Stomach (tissue), 4 donors: ENCODE measurements at regions not wholly inside any gene's neighbourhood (a gene's known extent, or its start where the extent isn't known, plus 50 kb on each side); places are given as distances from the start of the nearest gene placed in this dataset.

ENCODE experiments used
- EP300 ChIP-seq: sonication (generic); formaldehyde crosslinking; IDR thresholded peaks from one replicate; pipeline ENCODE4 v1.6.1; 2017; ENCODE audit warnings: antibody characterized with exemption
- POLR2A ChIP-seq, 4 donors: fragments of 450-650 bp; IDR thresholded peaks; one replicate each; pipeline ENCODE4 v1.6.1; 2016; ENCODE audit warnings: antibody characterized with exemption in 4 of 4, control low read depth in 2 of 4, mild to moderate bottlenecking in 1 of 4, moderate library complexity in 1 of 4

DNA sequence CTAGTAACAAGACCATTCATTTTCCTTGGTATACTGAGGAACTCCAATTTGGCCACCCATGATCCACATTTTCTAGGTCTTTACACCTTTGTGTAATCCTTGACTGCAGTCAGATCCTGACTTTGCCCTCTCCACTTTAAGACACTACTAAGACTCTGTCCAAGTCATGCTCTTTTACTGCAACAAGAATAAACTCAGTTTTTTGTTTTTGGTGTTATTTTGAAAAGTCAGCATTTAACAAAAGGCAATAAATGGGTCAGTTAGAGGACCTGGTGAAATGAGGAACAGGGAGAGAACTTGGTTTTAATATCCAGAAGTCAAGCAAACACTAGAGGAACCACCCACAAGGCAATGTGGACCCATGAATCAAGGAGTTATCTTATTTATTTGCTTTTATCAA lies 252.2 kb upstream of the RBBP8 start:
- no peak for TF ChIP-seq POLR2A (IDR thresholded peaks at IDR 0.05)
- TF ChIP-seq EP300, result no peak
